GM18505 (cell line): ENCODE measurements at regions not wholly inside any gene's neighbourhood (a gene's known extent, or its start where the extent isn't known, plus 50 kb on each side); places are given as distances from the start of the nearest gene placed in this dataset.

Experiments used
- ATAC-seq: cut with Tn5 transposase; IDR thresholded peaks from one replicate; pipeline ENCODE4 v1.9.1; 2021; ENCODE audit not compliant: unreplicated experiment
- POLR2A ChIP-seq: IDR thresholded peaks from 4 replicates; pipeline ENCODE4 v1.6.1; 2011; ENCODE audit warnings: borderline replicate concordance; ENCODE audit not compliant: insufficient read depth, insufficient read length; ENCODE audit errors: extremely low read depth

DNA sequence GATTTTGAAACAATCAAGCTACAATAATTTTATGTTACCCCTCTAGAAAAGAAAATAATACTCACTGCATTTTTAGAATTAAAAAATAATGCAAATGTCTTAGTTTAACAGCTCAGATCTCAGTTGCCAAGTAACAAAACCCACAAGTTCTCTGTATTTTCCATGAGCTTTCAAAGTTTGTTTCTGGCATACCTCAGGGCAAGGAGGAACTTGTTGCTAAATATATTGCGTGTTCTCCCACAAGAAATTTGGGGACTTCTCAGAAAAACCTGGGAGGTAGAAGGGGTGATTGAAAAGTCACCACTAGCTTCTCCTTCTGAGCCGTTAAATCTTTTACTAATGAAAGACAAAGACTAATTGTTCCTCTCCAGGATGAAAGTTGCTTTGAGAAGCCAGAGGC lies 236.8 kb upstream of the MARCKS start:
- TF ChIP-seq POLR2A: no peak
- ATAC-seq: no peak

DNA sequence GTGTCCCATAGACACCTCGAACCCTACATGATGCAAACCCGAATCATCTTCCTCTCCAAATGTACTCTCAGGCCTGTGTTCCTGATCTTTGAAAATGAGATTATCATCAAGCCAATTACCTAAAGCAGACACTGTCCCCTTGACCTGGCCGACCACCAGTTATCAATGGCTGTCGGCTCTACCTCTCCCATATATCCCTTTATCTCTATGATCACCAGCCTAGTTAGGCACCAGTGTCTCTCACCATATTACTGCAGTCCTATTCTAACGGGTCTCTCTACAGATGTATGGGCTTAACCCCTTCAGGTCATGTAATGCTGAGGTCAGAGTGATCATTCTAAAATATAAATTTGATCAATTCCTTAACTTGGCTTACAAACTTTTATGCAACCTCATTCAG lies 234.9 kb upstream of the MARCKS start:
- no peak for TF ChIP-seq POLR2A
- no peak for ATAC-seq

DNA sequence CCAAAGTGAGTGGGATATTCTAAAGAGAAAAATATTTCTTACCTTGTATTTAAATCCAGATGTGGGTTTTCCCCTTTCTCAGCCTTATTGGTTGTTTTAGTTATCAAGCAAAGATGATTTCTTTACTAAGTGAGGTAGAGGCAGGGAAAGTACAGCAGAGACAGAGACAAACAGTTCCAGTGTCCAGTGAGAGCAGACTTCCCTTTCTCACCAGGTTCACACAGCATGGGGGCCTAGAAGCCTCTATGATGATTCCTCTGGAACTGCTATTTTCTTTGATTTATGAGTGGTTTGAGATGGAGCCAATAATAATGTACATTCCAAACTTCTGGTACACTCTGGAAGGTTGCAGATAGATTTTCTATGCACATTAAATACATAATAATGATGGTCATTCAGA lies 234.0 kb upstream of the MARCKS start:
- TF ChIP-seq POLR2A: no peak
- no peak for ATAC-seq

GRCh38 chr6:113625850-113626249 lies 231.3 kb upstream of the MARCKS start:
- peak; percentile 28 for ATAC-seq
- TF ChIP-seq POLR2A: no peak

- peak; percentile 47 for TF ChIP-seq POLR2A
- ATAC-seq: peak; percentile 34
These were observed 230.7 kb upstream of the MARCKS start for GRCh38 chr6:113626475-113626874.

GRCh38 chr6:113627480-113627879 lies 229.7 kb upstream of the MARCKS start:
- TF ChIP-seq POLR2A: peak; percentile 40
- ATAC-seq: no peak

GRCh38 chr6:113629256-113629655 lies 227.9 kb upstream of the MARCKS start:
- ATAC-seq: no peak
- no peak for TF ChIP-seq POLR2A

DNA sequence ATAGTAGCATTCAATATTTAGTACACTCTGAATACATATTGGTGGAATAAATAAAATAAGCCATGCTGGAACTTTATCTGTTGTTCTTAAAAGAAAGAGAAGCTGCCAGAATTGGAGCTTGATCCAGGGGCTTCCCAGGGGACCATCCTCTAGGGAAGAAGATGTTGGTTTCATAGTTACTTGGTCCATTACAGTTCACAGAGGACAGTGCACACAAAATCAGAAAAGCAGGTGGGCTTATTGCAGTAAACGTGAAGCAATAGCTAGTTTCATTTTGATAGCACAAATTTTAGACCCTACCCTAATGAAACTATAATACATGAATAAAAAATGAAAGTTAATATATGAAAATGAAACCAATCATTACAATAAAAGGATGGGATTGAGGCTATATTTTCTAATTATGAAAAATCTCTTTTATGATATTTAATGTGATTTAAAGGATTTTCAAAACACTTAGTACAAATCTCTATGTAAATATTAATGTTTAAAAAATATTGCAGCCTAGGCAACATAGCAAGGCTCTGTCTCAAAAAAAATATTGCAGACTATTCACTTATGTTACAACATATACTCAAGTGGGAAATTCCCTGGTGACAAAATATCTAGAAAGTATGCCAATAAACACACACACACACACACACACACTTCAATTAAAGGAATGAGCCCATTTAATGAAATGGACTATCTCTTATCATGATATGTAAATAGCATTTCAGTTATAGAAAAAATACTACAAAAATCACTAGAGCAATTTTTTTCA lies 227.0 kb upstream of the MARCKS start:
- ATAC-seq: no peak
- TF ChIP-seq POLR2A: no peak

DNA sequence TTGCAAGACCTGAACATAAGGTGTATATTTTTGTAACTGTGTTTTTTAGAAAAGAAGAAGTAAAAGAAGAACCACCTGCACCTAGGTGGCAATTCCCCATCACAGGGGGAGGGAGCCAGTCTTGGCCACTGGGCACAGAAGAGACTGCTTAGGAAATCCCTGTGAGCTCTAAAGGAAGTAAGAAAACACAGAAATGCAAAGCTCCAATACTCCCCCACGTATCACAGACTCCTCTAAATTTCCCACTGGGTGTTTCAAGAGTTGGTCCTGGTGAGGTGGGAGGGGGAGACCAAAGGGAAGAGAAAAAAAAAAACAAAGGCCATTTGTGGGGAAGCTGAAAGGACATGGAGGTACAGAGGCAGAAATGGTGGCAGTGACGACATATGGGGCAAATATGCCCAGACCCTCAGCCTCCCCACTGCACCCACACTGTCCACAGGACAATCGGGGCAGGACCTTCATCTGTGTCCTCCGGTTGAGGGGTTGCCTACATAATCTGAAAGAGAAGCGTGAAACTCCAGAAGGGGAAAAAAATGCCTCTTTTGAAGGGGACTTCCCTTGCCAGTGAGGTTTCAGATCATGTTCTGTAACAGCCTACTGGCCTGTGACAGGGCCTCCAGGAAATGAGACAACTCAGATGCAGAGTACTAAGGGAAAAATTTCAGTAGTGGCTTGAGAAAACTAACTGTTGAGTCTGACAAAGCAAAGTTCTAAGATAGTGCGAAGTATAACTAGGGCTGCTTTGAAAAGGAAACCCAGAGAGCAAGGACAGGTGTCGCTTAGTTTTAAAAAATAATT lies 226.2 kb upstream of the MARCKS start:
- peak; percentile 71 for TF ChIP-seq POLR2A
- ATAC-seq: peak; percentile 51

- peak; percentile 29 for TF ChIP-seq POLR2A
- no peak for ATAC-seq
These were observed 225.5 kb upstream of the MARCKS start for GRCh38 chr6:113631666-113632065.

- peak; percentile 82 for TF ChIP-seq POLR2A
- peak; percentile 44 for ATAC-seq
These were observed 224.8 kb upstream of the MARCKS start for GRCh38 chr6:113632220-113632864.

DNA sequence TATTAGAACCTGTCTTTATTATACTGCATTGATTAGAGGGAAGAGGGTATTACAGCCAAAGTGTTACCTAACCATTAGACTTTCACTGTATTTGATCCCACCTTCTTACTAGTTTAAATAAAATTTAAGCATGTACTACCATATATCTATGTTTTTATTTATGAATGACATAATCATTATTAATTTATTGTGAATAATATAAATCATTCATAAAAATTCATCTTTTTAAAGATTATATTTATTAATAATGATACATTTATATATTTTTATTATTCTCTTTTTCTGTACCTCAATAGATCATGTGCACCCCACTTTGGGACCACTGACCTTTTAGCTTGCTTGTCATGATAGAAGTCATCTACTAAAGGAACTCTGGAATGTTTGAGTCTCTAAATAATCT lies 223.5 kb upstream of the MARCKS start:
- ATAC-seq: no peak
- TF ChIP-seq POLR2A: no peak

DNA sequence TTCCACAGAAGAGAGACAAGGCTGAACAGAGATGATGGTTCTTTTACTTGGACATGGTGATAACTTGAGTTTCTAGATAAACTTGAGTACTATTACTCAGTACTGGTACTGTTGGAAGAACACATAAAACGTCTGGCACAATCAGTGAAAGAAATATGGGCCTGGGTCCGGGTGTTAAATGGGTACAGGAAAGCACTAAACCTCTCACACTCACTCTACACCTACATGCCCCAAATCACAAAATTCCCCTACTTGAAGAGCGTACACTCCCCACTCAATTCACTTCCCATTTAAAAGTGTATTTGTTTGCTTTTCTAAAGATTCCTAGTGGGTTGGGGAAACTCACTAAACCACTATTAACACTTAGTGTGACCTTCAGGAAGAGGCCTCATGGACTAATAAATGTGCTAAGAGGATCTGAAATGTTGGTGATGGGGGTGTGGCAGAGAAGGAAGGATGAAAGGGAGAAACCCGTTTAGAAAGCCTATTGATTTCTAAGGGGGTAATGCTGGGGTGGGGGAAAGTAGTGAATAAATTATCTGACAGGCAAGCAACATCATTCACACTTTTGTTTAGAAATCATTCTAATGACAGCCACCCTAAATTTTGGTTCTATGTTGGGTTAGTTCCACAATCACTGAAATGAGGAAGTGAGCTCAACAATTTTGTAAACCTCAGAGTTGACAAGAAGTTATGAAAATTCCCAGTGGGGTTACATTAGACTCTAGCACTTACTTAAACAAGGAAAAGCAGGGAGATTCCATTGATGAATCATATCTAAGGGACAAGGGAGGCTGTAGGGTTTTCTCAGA lies 222.6 kb upstream of the MARCKS start:
- no peak for TF ChIP-seq POLR2A
- ATAC-seq: no peak
